SK-N-SH treated with all-trans-retinoic acid at 6 μM for 48 hours (cell line): ENCODE measurements at regions not wholly inside any gene's neighbourhood (a gene's known extent, or its start where the extent isn't known, plus 50 kb on each side); places are given as distances from the start of the nearest gene placed in this dataset.
"Not testable (repeated sequence)": the region's sequence is repeated elsewhere in the genome, so short reads cannot be mapped to it uniquely, and the experiment has no call there.

Experiments
- ATAC-seq: fragments of 200-7000 bp; cut with Tn5 transposase; 3 replicates; pipeline ENCODE4 v1.9.1; 2020; ENCODE audit warnings: mild to moderate bottlenecking, moderate library complexity
- ARNTL ChIP-seq: fragments of 450-650 bp; formaldehyde crosslinking; IDR thresholded peaks from 2 replicates; pipeline ENCODE4 v1.5.0; 2020; ENCODE audit warnings: low read depth, mild to moderate bottlenecking, moderate library complexity, borderline replicate concordance
- BACH2 ChIP-seq: fragments of 250-450 bp; sonication (Bioruptor Pico); IDR thresholded peaks from 2 replicates; pipeline ENCODE4 v1.9.0; 2021; ENCODE audit warnings: mild to moderate bottlenecking, borderline replicate concordance
- CSDC2 ChIP-seq: fragments of 250-450 bp; sonication (Bioruptor Pico); IDR thresholded peaks from 2 replicates; pipeline ENCODE4 v1.5.0; 2020; ENCODE audit warnings: mild to moderate bottlenecking, moderate library complexity
- CSRNP3 ChIP-seq: fragments of 250-450 bp; sonication (Bioruptor Pico); IDR thresholded peaks from 2 replicates; pipeline ENCODE4 v1.5.1; 2021; ENCODE audit warnings: mild to moderate bottlenecking, moderate library complexity
- ESRRG ChIP-seq: fragments of 250-450 bp; sonication (Bioruptor Pico); IDR thresholded peaks from 2 replicates; pipeline ENCODE4 v1.6.1; 2021; ENCODE audit warnings: mild to moderate bottlenecking
- GLIS3 ChIP-seq: fragments of 250-450 bp; sonication (Bioruptor Pico); IDR thresholded peaks from 2 replicates; pipeline ENCODE4 v1.5.0; 2020; ENCODE audit warnings: mild to moderate bottlenecking, moderate library complexity
- ISL1 ChIP-seq: fragments of 250-450 bp; sonication (Bioruptor Pico); IDR thresholded peaks from 2 replicates; pipeline ENCODE4 v2.1.2; 2022; ENCODE audit warnings: mild to moderate bottlenecking, moderate library complexity
- OSR1 ChIP-seq: fragments of 250-450 bp; sonication (Bioruptor Pico); IDR thresholded peaks from 2 replicates; pipeline ENCODE4 v1.8.0; 2022; ENCODE audit warnings: moderate library complexity, mild to moderate bottlenecking, inconsistent platforms
- PPARA ChIP-seq: fragments of 250-450 bp; sonication (Bioruptor Pico); IDR thresholded peaks from 2 replicates; pipeline ENCODE4 v1.5.0; 2020; ENCODE audit warnings: mild to moderate bottlenecking, borderline replicate concordance
- SNAI2 ChIP-seq: fragments of 250-450 bp; sonication (Bioruptor Pico); IDR thresholded peaks from 2 replicates; pipeline ENCODE4 v1.5.0; 2020; ENCODE audit warnings: mild to moderate bottlenecking, moderate library complexity
- TCF4 ChIP-seq: fragments of 250-450 bp; sonication (Bioruptor Pico); IDR thresholded peaks from 2 replicates; pipeline ENCODE4 v1.8.0; 2021; ENCODE audit warnings: mild to moderate bottlenecking, moderate library complexity, borderline replicate concordance
- TOX ChIP-seq: fragments of 250-450 bp; sonication (Bioruptor Pico); IDR thresholded peaks from 2 replicates; pipeline ENCODE4 v1.8.0; 2021; ENCODE audit warnings: mild to moderate bottlenecking, moderate library complexity, borderline replicate concordance
- TSHZ2 ChIP-seq: fragments of 250-450 bp; sonication (Bioruptor Pico); IDR thresholded peaks from 2 replicates; pipeline ENCODE4 v1.5.0; 2020; ENCODE audit warnings: mild to moderate bottlenecking, moderate library complexity
- ZC3H10 ChIP-seq: fragments of 250-450 bp; sonication (Bioruptor Pico); IDR thresholded peaks from 2 replicates; pipeline ENCODE4 v1.5.1; 2021; ENCODE audit warnings: mild to moderate bottlenecking, moderate library complexity
- ZFP3 ChIP-seq: fragments of 250-450 bp; sonication (Bioruptor Pico); IDR thresholded peaks from 2 replicates; pipeline ENCODE4 v1.5.0; 2020; ENCODE audit warnings: mild to moderate bottlenecking, moderate library complexity
- ZFP30 ChIP-seq: fragments of 450-650 bp; formaldehyde crosslinking; IDR thresholded peaks from 2 replicates; pipeline ENCODE4 v1.5.0; 2022; ENCODE audit warnings: mild to moderate bottlenecking, moderate library complexity
- ZNF565 ChIP-seq: fragments of 450-650 bp; formaldehyde crosslinking; conservative IDR thresholded peaks from 2 replicates; pipeline ENCODE4 v1.5.0; 2020; ENCODE audit warnings: low read depth, mild to moderate bottlenecking, moderate library complexity
- ZNF70 ChIP-seq: fragments of 450-650 bp; formaldehyde crosslinking; IDR thresholded peaks from 2 replicates; pipeline ENCODE4 v1.5.0; 2020; ENCODE audit warnings: mild to moderate bottlenecking, moderate library complexity
- ZNF8 ChIP-seq: fragments of 450-650 bp; formaldehyde crosslinking; IDR thresholded peaks from 2 replicates; pipeline ENCODE4 v1.5.0; 2020; ENCODE audit warnings: mild to moderate bottlenecking, moderate library complexity
- TF ChIP-seq, protein P1 (sequence below): fragments of 250-450 bp; sonication (Bioruptor Pico); IDR thresholded peaks from 2 replicates; pipeline ENCODE4 v1.8.0; 2020; ENCODE audit warnings: mild to moderate bottlenecking, moderate library complexity, borderline replicate concordance
- TF ChIP-seq, protein P2 (sequence below): fragments of 250-450 bp; sonication (Bioruptor Pico); IDR thresholded peaks from 2 replicates; pipeline ENCODE4 v1.5.1; 2020; ENCODE audit warnings: low read depth, mild to moderate bottlenecking, moderate library complexity
- TF ChIP-seq, protein P3 (sequence below): fragments of 250-450 bp; sonication (Bioruptor Pico); IDR thresholded peaks from 2 replicates; pipeline ENCODE4 v1.8.0; 2021; ENCODE audit warnings: low read depth, mild to moderate bottlenecking, moderate library complexity, borderline replicate concordance

- TF ChIP-seq SNAI2 (CRISPR knock-in tag) (no peak), BACH2 (CRISPR knock-in tag) (no peak), OSR1 (CRISPR knock-in tag) (no peak), ZNF70 (CRISPR knock-in tag) (no peak), PPARA (CRISPR knock-in tag) (no peak), ZNF565 (CRISPR knock-in tag) (no peak), TCF4 (CRISPR knock-in tag) (no peak), CSDC2 (CRISPR knock-in tag) (no peak), ZC3H10 (CRISPR knock-in tag) (no peak), TOX (CRISPR knock-in tag) (no peak), ZNF8 (no peak), ESRRG (CRISPR knock-in tag) (no peak), ZFP3 (CRISPR knock-in tag) (no peak), ZFP30 (CRISPR knock-in tag) (no peak), ISL1 (CRISPR knock-in tag) (no peak), ARNTL (CRISPR knock-in tag) (no peak), CSRNP3 (no peak)
- TF ChIP-seq, protein P1, sequence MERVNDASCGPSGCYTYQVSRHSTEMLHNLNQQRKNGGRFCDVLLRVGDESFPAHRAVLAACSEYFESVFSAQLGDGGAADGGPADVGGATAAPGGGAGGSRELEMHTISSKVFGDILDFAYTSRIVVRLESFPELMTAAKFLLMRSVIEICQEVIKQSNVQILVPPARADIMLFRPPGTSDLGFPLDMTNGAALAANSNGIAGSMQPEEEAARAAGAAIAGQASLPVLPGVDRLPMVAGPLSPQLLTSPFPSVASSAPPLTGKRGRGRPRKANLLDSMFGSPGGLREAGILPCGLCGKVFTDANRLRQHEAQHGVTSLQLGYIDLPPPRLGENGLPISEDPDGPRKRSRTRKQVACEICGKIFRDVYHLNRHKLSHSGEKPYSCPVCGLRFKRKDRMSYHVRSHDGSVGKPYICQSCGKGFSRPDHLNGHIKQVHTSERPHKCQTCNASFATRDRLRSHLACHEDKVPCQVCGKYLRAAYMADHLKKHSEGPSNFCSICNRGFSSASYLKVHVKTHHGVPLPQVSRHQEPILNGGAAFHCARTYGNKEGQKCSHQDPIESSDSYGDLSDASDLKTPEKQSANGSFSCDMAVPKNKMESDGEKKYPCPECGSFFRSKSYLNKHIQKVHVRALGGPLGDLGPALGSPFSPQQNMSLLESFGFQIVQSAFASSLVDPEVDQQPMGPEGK (CRISPR knock-in tag): no peak
- TF ChIP-seq, protein P2, sequence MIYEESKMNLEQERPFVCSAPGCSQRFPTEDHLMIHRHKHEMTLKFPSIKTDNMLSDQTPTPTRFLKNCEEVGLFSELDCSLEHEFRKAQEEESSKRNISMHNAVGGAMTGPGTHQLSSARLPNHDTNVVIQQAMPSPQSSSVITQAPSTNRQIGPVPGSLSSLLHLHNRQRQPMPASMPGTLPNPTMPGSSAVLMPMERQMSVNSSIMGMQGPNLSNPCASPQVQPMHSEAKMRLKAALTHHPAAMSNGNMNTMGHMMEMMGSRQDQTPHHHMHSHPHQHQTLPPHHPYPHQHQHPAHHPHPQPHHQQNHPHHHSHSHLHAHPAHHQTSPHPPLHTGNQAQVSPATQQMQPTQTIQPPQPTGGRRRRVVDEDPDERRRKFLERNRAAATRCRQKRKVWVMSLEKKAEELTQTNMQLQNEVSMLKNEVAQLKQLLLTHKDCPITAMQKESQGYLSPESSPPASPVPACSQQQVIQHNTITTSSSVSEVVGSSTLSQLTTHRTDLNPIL (CRISPR knock-in tag): no peak
- TF ChIP-seq, protein P3, sequence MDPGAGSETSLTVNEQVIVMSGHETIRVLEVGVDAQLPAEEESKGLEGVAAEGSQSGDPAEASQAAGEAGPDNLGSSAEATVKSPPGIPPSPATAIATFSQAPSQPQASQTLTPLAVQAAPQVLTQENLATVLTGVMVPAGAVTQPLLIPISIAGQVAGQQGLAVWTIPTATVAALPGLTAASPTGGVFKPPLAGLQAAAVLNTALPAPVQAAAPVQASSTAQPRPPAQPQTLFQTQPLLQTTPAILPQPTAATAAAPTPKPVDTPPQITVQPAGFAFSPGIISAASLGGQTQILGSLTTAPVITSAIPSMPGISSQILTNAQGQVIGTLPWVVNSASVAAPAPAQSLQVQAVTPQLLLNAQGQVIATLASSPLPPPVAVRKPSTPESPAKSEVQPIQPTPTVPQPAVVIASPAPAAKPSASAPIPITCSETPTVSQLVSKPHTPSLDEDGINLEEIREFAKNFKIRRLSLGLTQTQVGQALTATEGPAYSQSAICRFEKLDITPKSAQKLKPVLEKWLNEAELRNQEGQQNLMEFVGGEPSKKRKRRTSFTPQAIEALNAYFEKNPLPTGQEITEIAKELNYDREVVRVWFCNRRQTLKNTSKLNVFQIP (CRISPR knock-in tag): no peak
- ATAC-seq: no peak
Observed at GRCh38 chr2:118417406-118418120, 329.3 kb downstream of the INSIG2 start.

GRCh38 chr2:118415186-118415585 lies 326.9 kb downstream of the INSIG2 start:
- ATAC-seq: not testable (repeated sequence)

DNA sequence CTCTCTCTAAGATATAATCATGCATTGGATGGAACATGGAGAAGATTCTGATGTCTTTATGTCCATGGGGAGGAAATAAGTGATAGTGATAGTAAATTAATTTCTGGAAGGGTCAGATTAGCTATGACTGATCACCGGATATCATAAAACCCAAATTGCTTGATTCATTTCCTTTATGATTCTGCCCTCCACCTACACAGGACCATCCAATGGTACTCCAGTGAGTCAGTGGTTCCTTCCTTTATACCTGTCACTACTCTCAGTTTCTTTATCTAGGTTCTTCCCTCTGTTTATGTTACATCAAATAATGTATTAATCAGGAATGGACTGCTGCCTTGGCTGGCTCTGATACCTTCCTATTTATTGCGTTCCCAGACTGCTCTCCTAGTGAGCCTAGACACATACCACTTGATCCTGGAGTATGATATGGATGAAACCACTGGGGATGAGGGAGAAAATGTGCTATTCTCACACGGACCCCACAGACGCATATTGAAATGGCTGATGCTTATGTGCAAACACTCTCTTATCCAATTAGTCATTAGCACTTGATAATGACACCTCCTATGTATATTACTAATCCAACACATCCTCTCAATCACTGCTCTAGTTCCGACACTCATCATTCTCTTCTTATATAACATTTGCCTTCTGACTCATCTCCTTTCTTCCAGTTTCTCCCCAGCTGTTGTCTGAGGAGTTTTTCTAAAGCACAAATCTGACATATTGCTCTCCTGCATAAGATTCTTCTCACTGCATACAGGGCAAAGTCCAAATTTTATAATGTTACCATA lies 315.6 kb downstream of the INSIG2 start:
- no peak for ATAC-seq
- TF ChIP-seq GLIS3 (CRISPR knock-in tag) (no peak), CSRNP3 (no peak), ZNF8 (no peak), ZFP3 (CRISPR knock-in tag) (no peak), TOX (CRISPR knock-in tag) (no peak), SNAI2 (CRISPR knock-in tag) (no peak), CSDC2 (CRISPR knock-in tag) (no peak), TSHZ2 (CRISPR knock-in tag) (no peak), ZFP30 (CRISPR knock-in tag) (no peak), ESRRG (CRISPR knock-in tag) (no peak), BACH2 (CRISPR knock-in tag) (no peak)
- TF ChIP-seq, protein P3 (CRISPR knock-in tag): no peak
- TF ChIP-seq, protein P2 (CRISPR knock-in tag): no peak
